Hematopoietic multipotent progenitor cell treated with erythropoietin and hydrocortisone succinate and interleukin-3 and kit ligand, for 17 days (in vitro differentiated cells): ENCODE measurements at regions not wholly inside any gene's neighbourhood (a gene's known extent, or its start where the extent isn't known, plus 50 kb on each side); places are given as distances from the start of the nearest gene placed in this dataset.

Experiments used
- DNase-seq: peaks from one replicate; pipeline ENCODE4 v3.0.0-alpha.2; 2015; ENCODE audit warnings: low spot score

- no peak for DNase-seq
Observed at GRCh38 chr4:110778521-110778920, 155.6 kb upstream of the PITX2 start.

- no peak for DNase-seq
Observed at GRCh38 chr4:110780538-110780937, 157.7 kb upstream of the PITX2 start.

GRCh38 chr4:110781944-110782343 is 159.1 kb upstream of the PITX2 start:
- no peak for DNase-seq

GRCh38 chr4:110787109-110787508 is 164.2 kb upstream of the PITX2 start:
- no peak for DNase-seq

- no peak for DNase-seq
Observed at GRCh38 chr4:110787707-110788106, 164.8 kb upstream of the PITX2 start.

- no peak for DNase-seq
Observed at GRCh38 chr4:110788302-110788701, 165.4 kb upstream of the PITX2 start.

- no peak for DNase-seq
Observed at GRCh38 chr4:110792036-110792435, 169.2 kb upstream of the PITX2 start.

- no peak for DNase-seq
Observed at GRCh38 chr4:110793381-110793801, 170.5 kb upstream of the PITX2 start.

GRCh38 chr4:110793890-110794554 is 171.1 kb upstream of the PITX2 start:
- no peak for DNase-seq

GRCh38 chr4:110795971-110796370 is 173.1 kb upstream of the PITX2 start:
- DNase-seq = no peak

- DNase-seq = no peak
Observed at GRCh38 chr4:110797486-110797885, 174.6 kb upstream of the PITX2 start.

- DNase-seq = no peak
Observed at GRCh38 chr4:110798687-110799086, 175.8 kb upstream of the PITX2 start.

GRCh38 chr4:110799211-110799610 is 176.3 kb upstream of the PITX2 start:
- DNase-seq = no peak

- DNase-seq = no peak
Observed at GRCh38 chr4:110801591-110801990, 178.7 kb upstream of the PITX2 start.

- no peak for DNase-seq
Observed at GRCh38 chr4:110808351-110808878, 185.5 kb upstream of the PITX2 start.

- DNase-seq = no peak
Observed at GRCh38 chr4:110815950-110816349, 193.1 kb upstream of the PITX2 start.

- no peak for DNase-seq
Observed at GRCh38 chr4:110816367-110816766, 193.5 kb upstream of the PITX2 start.

- DNase-seq = no peak
Observed at GRCh38 chr4:110821186-110821585, 198.3 kb upstream of the PITX2 start.

GRCh38 chr4:110823251-110823650 is 200.4 kb upstream of the PITX2 start:
- no peak for DNase-seq

GRCh38 chr4:110824344-110824743 is 201.5 kb upstream of the PITX2 start:
- DNase-seq = no peak

GRCh38 chr4:110826656-110827055 is 203.8 kb upstream of the PITX2 start:
- DNase-seq = no peak

- DNase-seq = no peak
Observed at GRCh38 chr4:110830461-110830860, 207.6 kb upstream of the PITX2 start.

GRCh38 chr4:110837896-110838450 is 215.1 kb upstream of the PITX2 start:
- DNase-seq = no peak

- DNase-seq = no peak
Observed at GRCh38 chr4:110840221-110840654, 217.4 kb upstream of the PITX2 start.
